Sigmoid colon (tissue), 3 donors: ENCODE measurements at regions not wholly inside any gene's neighbourhood (a gene's known extent, or its start where the extent isn't known, plus 50 kb on each side); places are given as distances from the start of the nearest gene placed in this dataset.

Experiments
- CTCF ChIP-seq, 4 experiments: fragments of 450-650 bp in 3 of 4; fragments of 200-600 bp in 1 of 4; IDR thresholded peaks; one replicate each; pipeline ENCODE4 v1.5.1; 2016 to 2019; ENCODE audit warnings: antibody characterized with exemption in 4 of 4, mild to moderate bottlenecking in 3 of 4, moderate library complexity in 2 of 4
- POLR2A ChIP-seq, 2 donors: fragments of 450-650 bp; IDR thresholded peaks; one replicate each; pipeline ENCODE4 v1.6.1; 2016; ENCODE audit warnings: antibody characterized with exemption in 2 of 2, mild to moderate bottlenecking in 2 of 2, moderate library complexity in 2 of 2

GRCh38 chr3:174596447-174596982, 262.6 kb upstream of the NAALADL2 start:
- TF ChIP-seq POLR2A (IDR thresholded peaks at IDR 0.05), result no peak
- TF ChIP-seq CTCF (IDR thresholded peaks at IDR 0.05), result no peak
